Panc1 (cell line): ENCODE measurements at regions not wholly inside any gene's neighbourhood (a gene's known extent, or its start where the extent isn't known, plus 50 kb on each side); places are given as distances from the start of the nearest gene placed in this dataset.

ENCODE experiments used
- CTCF ChIP-seq: fragments of 450-650 bp; IDR thresholded peaks from 2 replicates; pipeline ENCODE4 v1.5.1; 2017; ENCODE audit warnings: mild to moderate bottlenecking
- SIN3A ChIP-seq: IDR thresholded peaks from 2 replicates; pipeline ENCODE4 v1.6.1; 2012; ENCODE audit warnings: low read depth, mild to moderate bottlenecking, low read length, moderate library complexity, borderline replicate concordance; ENCODE audit not compliant: insufficient read depth

DNA sequence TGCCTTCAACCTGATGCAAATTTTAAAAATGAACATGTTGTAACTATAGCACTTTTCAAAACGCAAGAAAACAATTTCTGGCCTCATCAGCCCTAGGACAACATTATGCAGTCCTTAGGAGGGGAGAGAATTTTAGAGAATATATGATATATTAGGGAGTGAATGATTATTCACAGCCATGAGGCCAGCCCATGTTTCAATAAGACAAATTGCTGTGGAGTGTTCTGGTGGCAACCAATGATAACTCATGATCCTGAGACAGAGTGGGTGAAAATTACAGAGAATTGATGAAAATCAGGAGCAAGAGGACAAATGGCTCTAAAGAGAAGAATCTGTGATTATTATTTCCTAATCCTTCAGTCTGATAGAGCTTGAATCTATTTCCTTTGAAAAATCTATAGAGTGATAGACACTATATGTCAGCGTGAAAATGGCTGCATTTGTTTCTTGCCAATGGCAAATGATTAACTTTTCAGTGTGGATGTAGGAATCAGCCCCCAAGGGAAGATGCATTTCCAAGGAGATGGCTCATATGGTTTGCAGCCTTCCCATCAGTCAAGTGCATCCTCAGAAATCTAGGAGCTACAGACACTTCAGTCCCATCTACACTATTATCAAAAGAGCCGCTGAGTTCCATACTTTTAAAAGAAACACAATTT is 761.0 kb upstream of the ARRDC4 start:
- TF ChIP-seq CTCF (no peak), SIN3A (no peak)
